ENCODE measurements at regions not wholly inside any gene's neighbourhood (a gene's known extent, or its start where the extent isn't known, plus 50 kb on each side); places are given as distances from the start of the nearest gene placed in this dataset.
A peak's percentile ranks its signal among the peaks of the same experiment; 100 is the strongest.

DNA sequence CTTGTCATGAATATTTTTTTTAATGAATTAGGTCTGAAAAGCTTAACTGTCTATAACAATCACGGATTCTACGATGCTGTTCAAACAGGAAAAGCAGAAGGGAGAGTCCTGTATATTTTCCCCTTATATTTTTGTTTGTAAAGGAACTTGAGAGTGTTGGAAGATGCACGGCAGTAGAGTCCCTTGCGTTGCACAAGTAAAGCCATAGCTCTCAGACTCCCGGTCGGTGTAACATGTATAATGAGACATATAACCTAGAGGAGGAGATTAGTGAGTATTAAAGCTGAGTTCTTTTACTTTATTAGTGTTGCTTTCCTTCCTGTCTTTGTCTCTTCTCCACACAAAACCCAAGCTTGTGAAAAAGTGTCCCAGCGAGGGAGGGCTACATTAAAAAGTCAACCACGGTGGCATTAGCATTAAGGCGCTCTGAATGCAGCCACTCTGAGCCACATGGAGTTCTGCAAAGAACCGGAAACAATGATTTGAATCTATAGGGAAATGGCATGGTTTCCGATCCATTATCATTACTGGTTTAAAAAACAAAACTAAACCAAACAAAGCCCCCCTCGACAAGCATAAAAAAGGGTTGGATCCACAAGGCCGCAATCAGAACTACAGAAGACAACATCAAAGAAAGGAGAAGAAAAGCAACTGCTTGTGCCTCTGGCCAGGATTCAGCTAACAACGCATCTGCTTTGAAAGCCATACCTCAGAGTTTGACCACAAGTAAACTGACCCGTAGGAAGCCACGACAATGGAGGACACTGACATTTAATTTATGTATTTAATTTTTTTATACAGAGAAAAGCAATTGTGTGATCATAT is 356.8 kb downstream of the LMO4 start:
- peak overlapping the region; percentile 1 for H3K27ac ChIP-seq (ENCODE audit: low read depth, low read length)
- H3K9ac ChIP-seq (ENCODE audit: extremely low read depth, low read length, poor library complexity, severe bottlenecking) = no peak overlapping the region
- Mint-ChIP-seq H3K36me3 (ENCODE audit: low read depth) (no peaks in the 10 kb centered on the region), H3K27ac (no peak overlapping the region), H3K27me3 (ENCODE audit: insufficient read depth) (peaks cover 10% of the 10 kb centered on the region), H3K4me1 (peaks cover 20% of the 10 kb centered on the region), H3K9me3 (no peaks in the 10 kb centered on the region), H3K4me3 (peak overlapping the region; percentile 29)
- no peaks in the 10 kb centered on the region for H3K4me1 ChIP-seq (ENCODE audit: control insufficient read depth, insufficient read depth, low read length)
- no peak overlapping the region for H3K4me3 ChIP-seq (ENCODE audit: low read length)
- 44 to 63% methylated on average over 3 to 16 of the region's 16 CpGs for WGBS, 2 experiments (ENCODE audit: insufficient coverage in 1 of 2, insufficient read length in 1 of 2)
- H3K9me3 ChIP-seq (ENCODE audit: control insufficient read depth, low read length) = no peaks in the 10 kb centered on the region
- H3K27me3 ChIP-seq (ENCODE audit: control insufficient read depth, insufficient read depth, low read length, poor library complexity, severe bottlenecking) = peaks cover 5% of the 10 kb centered on the region
- DNase-seq = no peak
- H3K36me3 ChIP-seq (ENCODE audit: control insufficient read depth, insufficient read depth, low read length) = no peaks in the 10 kb centered on the region
- TF ChIP-seq, protein P1, sequence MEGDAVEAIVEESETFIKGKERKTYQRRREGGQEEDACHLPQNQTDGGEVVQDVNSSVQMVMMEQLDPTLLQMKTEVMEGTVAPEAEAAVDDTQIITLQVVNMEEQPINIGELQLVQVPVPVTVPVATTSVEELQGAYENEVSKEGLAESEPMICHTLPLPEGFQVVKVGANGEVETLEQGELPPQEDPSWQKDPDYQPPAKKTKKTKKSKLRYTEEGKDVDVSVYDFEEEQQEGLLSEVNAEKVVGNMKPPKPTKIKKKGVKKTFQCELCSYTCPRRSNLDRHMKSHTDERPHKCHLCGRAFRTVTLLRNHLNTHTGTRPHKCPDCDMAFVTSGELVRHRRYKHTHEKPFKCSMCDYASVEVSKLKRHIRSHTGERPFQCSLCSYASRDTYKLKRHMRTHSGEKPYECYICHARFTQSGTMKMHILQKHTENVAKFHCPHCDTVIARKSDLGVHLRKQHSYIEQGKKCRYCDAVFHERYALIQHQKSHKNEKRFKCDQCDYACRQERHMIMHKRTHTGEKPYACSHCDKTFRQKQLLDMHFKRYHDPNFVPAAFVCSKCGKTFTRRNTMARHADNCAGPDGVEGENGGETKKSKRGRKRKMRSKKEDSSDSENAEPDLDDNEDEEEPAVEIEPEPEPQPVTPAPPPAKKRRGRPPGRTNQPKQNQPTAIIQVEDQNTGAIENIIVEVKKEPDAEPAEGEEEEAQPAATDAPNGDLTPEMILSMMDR (conservative IDR thresholded peaks at IDR 0.05) = no peak

DNA sequence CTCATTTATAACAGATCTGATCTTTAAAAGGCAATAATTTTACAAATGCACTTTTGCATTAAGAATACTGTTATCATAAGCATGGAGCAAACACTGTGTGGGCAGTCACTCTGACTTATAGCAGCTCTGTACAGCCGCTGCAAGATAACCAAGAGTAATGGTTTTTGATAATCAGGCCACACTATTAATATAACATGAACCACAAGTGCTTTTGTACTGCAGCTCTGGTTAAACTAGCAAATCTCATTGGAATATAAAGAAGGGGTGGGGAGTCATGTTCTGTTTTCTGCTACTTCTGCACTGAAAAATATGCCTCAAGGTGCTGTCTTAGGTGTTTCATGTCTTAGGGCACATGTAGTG is 357.4 kb downstream of the LMO4 start:
- Mint-ChIP-seq H3K36me3 (ENCODE audit: low read depth) (no peaks in the 10 kb centered on the region), H3K4me3 (no peak overlapping the region), H3K27ac (no peak overlapping the region), H3K4me1 (peaks cover 20% of the 10 kb centered on the region), H3K27me3 (ENCODE audit: insufficient read depth) (peaks cover 10% of the 10 kb centered on the region), H3K9me3 (no peaks in the 10 kb centered on the region)
- no peaks in the 10 kb centered on the region for H3K36me3 ChIP-seq (ENCODE audit: control insufficient read depth, insufficient read depth, low read length)
- H3K27me3 ChIP-seq (ENCODE audit: control insufficient read depth, insufficient read depth, low read length, poor library complexity, severe bottlenecking) = peaks cover 5% of the 10 kb centered on the region
- WGBS, 2 experiments (ENCODE audit: insufficient coverage in 1 of 2, insufficient read length in 1 of 2) = 100% methylated on average over 1 of the region's 1 CpG
- H3K4me1 ChIP-seq (ENCODE audit: control insufficient read depth, insufficient read depth, low read length) = no peaks in the 10 kb centered on the region
- no peak overlapping the region for H3K9ac ChIP-seq (ENCODE audit: extremely low read depth, low read length, poor library complexity, severe bottlenecking)
- TF ChIP-seq, protein P1 (conservative IDR thresholded peaks at IDR 0.05) = no peak
- H3K9me3 ChIP-seq (ENCODE audit: control insufficient read depth, low read length) = no peaks in the 10 kb centered on the region
- no peak overlapping the region for H3K4me3 ChIP-seq (ENCODE audit: low read length)
- no peak overlapping the region for H3K27ac ChIP-seq (ENCODE audit: low read depth, low read length)
- no peak for DNase-seq

DNA sequence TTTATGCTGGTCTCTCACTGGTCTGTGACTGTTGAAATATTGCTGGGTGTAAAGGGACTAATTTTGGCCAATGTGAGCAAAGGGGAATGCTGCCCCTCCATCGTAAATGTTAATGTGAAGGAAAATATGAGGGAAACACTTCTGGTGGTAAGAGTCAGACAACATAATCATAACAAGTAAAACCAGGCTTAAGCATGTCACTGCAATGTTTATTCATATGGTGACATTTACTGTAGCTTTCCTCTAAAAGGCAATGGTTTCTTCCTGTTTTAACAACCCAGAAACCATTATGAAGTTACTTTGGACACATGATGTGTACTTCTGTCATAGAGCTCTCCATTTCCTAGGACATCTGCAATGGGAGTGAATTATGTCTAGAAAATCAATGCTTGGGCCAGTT is 358.0 kb downstream of the LMO4 start:
- Mint-ChIP-seq H3K4me3 (no peak overlapping the region), H3K36me3 (ENCODE audit: low read depth) (no peaks in the 10 kb centered on the region), H3K27ac (no peak overlapping the region), H3K27me3 (ENCODE audit: insufficient read depth) (peaks cover 10% of the 10 kb centered on the region), H3K4me1 (peaks cover 20% of the 10 kb centered on the region), H3K9me3 (no peaks in the 10 kb centered on the region)
- DNase-seq = no peak
- peaks cover 5% of the 10 kb centered on the region for H3K27me3 ChIP-seq (ENCODE audit: control insufficient read depth, insufficient read depth, low read length, poor library complexity, severe bottlenecking)
- H3K4me1 ChIP-seq (ENCODE audit: control insufficient read depth, insufficient read depth, low read length) = no peaks in the 10 kb centered on the region
- H3K9ac ChIP-seq (ENCODE audit: extremely low read depth, low read length, poor library complexity, severe bottlenecking) = no peak overlapping the region
- TF ChIP-seq, protein P1 (conservative IDR thresholded peaks at IDR 0.05) = no peak
- 100% methylated on average over 1 of the region's 1 CpG; no CpG with 5 or more reads in 1 of the 2 experiments for WGBS, 2 experiments (ENCODE audit: insufficient coverage in 1 of 2, insufficient read length in 1 of 2)
- H3K9me3 ChIP-seq (ENCODE audit: control insufficient read depth, low read length) = no peaks in the 10 kb centered on the region
- no peak overlapping the region for H3K4me3 ChIP-seq (ENCODE audit: low read length)
- H3K27ac ChIP-seq (ENCODE audit: low read depth, low read length) = no peak overlapping the region
- no peaks in the 10 kb centered on the region for H3K36me3 ChIP-seq (ENCODE audit: control insufficient read depth, insufficient read depth, low read length)
